Activated CD8-positive, alpha-beta memory T cell treated with anti-CD3 and anti-CD28 coated beads, Interleukin-2, amount 50 U/mL, for 4 hours (primary cell): ENCODE measurements at regions not wholly inside any gene's neighbourhood (a gene's known extent, or its start where the extent isn't known, plus 50 kb on each side); places are given as distances from the start of the nearest gene placed in this dataset.
"Not testable (repeated sequence)": the region's sequence is repeated elsewhere in the genome, so short reads cannot be mapped to it uniquely, and the experiment has no call there.

Experiments
- DNase-seq: peaks from one replicate; pipeline ENCODE4 v3.0.0-alpha.2; 2020

DNA sequence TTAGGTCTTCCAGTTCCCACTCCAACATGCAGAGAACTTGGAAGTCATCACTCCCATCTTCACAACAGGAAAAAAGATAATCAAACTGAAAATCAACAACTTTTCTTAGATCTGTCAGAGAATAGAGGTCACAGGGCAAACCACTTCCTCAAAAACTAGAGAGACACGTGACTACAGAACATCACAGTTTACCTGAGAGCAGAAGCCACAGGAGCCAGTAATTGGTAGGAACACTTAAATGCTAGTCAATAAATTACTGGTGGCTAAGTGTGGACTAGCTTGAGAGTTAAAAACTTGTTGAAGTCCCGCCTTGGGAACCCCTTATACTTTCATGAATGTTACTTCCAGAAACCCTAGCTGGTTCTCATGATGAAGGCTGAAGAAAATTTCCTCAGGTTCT, 81.1 kb downstream of the THSD1 start:
- DNase-seq, result not testable (repeated sequence)

- no peak for DNase-seq
Measured at GRCh38 chr13:52319876-52320275, 86.1 kb downstream of the THSD1 start.

- DNase-seq, result not testable (repeated sequence)
Measured at GRCh38 chr13:52309833-52310232, 96.1 kb downstream of the THSD1 start.

- DNase-seq, result not testable (repeated sequence)
Measured at GRCh38 chr13:52306336-52306735, 99.6 kb downstream of the THSD1 start.

GRCh38 chr13:52303098-52303497, 102.9 kb downstream of the THSD1 start:
- not testable (repeated sequence) for DNase-seq

- DNase-seq, result not testable (repeated sequence)
Measured at GRCh38 chr13:52302688-52303087, 103.3 kb downstream of the THSD1 start.

- not testable (repeated sequence) for DNase-seq
Measured at GRCh38 chr13:52301810-52302400, 104.1 kb downstream of the THSD1 start.

DNA sequence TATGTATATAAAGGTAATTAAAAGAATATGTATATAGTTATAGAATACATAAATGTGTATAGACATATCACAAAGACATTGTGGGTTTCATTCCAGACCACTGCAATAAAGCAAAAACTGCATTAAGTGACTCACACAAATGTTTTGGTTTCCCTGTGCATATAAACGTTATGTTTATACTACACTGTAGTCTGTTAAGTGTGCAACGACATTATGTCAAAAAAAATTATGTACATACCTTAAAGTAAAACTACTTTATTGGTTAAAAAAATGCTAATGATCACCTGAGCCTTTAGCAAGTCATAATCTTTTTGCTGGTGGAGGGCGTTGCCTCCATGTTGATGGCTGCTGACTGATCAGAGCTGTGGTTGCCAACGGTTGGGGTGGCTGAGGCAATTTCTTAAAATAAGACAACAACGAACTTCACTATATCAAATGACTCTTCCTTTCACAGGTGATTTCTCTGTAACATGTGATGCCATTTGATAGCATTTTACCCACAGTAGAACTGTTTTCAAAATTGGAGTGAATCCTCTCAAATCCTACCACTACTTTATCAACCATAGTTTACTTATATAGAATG, 107.8 kb downstream of the THSD1 start:
- DNase-seq, result not testable (repeated sequence)

DNA sequence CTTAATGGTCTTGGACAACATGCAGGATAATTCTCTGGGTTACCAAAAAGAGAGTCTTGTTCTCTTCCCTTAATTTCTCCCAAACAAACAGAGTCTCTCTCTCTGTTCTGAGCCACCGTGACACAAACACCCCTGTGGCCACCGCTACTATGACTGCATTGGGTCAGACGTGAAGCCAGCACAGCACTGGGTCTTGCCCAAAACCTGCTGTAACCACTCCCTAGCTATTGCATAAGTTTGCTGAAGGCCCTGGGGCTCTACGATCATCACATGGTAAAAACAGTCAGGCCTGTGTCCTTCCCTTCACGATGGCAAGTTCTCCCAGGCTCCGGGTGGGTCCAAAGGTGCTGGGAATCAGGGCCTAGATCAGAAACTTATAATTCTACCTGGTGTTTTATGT, 117.1 kb downstream of the THSD1 start:
- DNase-seq, result not testable (repeated sequence)

GRCh38 chr13:52281387-52281786, 122.0 kb upstream of the NEK3 start:
- not testable (repeated sequence) for DNase-seq

DNA sequence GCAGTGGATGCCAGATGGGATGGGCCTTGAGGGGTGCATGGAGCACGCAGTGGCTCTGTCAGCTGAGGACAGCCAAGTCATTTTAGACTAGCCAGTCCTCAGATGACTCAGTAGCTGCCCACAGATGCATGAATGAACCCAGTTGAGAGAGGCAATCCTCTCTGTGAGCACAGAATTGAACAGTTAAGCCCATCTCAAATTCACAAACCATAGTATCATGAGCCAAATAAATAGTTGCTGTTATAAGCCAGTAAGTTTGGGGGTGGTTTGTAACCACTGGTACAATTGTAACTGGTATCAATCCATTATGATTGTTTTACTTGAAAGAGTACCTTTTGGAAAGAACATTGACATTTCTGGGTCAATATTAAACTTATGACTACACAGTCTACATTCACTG, 120.0 kb upstream of the NEK3 start:
- not testable (repeated sequence) for DNase-seq

DNA sequence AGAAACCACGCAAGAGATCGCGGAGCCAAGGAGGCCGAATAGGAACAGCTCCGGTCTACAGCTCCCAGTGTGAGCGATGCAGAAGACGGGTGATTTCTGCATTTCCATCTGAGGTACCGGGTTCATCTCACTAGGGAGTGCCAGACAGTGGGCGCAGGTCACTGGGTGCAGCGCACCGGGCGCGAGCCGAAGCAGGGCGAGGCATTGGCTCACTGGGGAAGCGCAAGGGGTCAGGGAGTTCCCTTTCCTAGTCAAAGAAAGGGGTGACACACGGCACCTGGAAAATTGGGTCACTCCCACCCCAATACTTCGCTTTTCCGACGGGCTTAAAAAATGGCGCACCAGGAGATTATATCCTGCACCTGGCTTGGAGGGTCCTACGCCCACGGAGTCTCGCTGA, 94.9 kb upstream of the NEK3 start:
- DNase-seq, result not testable (repeated sequence)

DNA sequence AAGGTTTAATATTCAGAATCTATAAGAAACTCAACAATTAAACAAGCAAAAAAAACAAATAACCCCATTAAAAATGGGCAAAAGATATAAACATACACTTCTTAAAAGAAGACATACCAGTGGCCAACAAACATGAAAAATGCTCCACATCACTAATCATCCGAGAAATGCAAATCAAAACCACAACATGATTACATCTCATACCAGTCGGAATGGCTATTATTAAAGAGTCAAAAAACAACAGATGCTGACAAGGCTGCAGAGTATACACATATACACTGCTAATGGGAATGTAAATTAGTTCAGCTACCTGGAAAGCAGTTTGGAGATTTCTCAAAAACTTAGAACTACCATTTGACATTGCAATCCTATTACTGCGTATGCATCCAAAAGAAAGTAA, 81.4 kb upstream of the NEK3 start:
- not testable (repeated sequence) for DNase-seq

GRCh38 chr13:52235900-52236595, 76.7 kb upstream of the NEK3 start:
- DNase-seq, result peak; percentile 37

DNA sequence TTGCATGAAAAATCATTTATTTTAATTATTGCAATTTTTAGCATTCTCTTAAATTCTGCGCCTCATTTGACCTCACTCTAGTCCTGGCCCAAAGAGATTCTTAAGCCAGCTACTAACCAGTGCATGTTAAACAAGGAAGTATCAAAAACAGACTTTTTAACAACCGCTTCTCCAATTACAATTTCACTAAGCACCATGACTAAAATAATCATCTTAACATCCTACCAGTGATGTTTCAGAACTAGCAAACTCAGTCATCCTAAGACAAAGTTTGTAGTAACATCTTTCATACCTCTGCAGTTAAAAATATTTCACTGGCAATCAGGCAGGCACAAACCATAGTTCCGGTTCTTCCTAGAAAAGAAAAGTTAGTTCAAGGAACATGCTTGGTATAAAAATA, 75.5 kb upstream of the NEK3 start:
- not testable (repeated sequence) for DNase-seq

DNA sequence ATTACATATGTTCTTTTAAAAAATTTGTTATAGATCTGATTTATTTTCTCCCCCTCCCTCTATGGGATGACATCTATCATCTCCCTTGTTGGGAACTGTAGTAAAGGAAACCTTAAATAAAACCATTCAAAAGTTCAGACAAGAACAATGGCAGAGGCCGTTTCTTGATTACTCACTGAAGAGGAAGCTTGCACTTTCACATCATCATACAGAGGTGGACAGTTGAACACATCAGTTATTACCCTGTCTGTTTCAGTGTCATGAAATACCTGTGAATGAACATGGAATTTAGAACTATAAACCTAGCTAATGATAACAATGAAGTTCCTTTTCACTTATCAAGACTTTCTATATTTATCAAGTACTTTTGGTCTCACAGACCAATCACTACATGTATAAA, 63.7 kb upstream of the NEK3 start:
- not testable (repeated sequence) for DNase-seq

DNA sequence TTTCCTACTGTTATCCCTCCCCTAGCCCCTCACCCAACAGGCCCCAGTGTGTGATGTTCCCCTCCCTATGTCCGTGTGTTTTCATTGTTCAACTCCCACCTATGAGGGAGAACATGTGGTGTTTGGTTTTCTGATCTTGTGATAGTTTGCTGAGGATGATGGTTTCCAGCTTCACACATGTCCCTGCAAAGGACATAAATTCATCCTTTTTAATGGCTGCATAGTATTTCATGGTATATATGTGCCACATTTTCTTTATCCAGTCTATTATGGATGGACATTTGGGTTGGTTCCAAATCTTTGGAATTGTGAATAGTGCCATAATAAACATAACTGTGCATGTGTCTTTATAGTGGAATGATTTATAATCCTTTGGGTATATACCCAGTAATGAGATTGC, 54.5 kb upstream of the NEK3 start:
- not testable (repeated sequence) for DNase-seq

GRCh38 chr13:52212886-52213285, 53.5 kb upstream of the NEK3 start:
- DNase-seq, result not testable (repeated sequence)

DNA sequence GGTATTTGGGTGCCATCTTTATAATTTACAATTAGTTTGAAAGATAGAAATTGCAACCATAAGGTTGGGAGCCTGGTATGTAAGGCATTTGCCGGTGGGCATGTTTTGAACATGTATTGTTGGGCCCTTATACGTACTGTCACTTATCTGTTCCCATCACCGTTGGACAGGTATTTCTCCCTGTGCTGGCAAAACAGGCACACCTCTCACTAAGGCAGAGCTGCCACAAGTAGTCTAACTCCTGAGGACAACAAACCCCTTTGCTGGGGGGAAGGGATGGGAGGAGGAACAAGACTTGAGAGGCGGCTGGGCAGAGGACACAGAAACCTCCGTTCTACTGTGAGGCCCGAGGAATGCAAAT, 52.0 kb upstream of the NEK3 start:
- not testable (repeated sequence) for DNase-seq

DNA sequence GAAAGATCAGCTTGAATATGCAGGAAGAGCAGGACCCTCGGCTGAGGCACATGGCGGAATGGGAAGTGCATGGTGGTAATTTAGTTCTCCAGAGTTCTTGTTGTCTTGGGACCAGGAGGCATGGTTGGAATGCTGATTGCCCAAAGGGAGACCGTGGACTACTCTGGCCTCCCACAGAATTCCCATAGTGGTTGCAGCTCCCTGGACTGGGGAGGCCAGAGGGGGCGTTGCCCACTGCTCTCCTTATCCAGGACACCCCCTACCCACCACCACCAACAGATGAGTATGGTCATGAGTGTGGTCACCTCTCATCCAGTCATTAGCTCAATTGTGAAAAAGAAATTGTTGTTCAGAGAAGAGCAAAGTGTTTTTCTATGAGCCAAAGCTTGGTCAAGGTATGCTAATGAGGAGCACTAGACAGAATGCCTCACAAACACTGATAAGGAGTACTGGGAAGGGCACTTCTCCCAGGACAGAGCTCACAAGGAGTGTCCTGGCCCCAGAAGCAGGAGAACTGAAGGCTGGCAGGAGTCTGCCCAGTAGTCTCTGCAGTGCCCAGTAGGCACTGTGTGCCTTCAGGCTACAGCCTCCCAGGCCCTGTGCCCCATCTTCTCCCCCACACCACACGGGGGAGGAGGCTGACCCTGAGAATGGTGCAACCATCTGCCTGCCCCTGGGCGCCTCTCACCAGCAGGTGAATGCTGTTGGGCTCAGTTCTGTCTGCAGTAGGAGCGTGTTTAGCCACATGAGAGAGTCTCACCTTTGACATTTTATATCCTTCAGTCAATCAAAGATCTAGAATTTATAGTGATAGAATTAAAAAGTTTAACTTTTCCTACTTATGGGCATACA, 51.4 kb upstream of the NEK3 start:
- DNase-seq, result not testable (repeated sequence)
